ENCODE measurements at regions not wholly inside any gene's neighbourhood (a gene's known extent, or its start where the extent isn't known, plus 50 kb on each side); places are given as distances from the start of the nearest gene placed in this dataset.
A peak's percentile ranks its signal among the peaks of the same experiment; 100 is the strongest.

DNA sequence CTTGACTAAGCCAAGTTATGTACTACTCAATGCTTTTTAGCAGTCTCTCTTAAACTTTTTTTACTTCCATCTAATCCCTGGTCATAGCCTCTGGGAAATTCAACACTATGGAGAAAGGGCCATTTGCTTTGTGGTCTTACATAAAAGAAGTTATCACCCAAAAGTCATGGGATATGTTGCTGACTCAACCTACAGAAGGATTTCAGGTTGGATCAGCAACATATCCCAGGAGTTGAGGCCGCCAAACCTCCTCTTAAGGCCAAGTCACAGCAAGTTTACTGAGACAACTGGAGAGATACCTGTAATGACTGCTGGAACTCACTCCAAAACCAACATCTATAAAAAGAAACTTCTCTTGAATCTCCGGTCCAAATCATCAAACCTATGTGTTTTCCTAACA is 141.1 kb downstream of the IRS1 start:
- TF ChIP-seq, protein P1, sequence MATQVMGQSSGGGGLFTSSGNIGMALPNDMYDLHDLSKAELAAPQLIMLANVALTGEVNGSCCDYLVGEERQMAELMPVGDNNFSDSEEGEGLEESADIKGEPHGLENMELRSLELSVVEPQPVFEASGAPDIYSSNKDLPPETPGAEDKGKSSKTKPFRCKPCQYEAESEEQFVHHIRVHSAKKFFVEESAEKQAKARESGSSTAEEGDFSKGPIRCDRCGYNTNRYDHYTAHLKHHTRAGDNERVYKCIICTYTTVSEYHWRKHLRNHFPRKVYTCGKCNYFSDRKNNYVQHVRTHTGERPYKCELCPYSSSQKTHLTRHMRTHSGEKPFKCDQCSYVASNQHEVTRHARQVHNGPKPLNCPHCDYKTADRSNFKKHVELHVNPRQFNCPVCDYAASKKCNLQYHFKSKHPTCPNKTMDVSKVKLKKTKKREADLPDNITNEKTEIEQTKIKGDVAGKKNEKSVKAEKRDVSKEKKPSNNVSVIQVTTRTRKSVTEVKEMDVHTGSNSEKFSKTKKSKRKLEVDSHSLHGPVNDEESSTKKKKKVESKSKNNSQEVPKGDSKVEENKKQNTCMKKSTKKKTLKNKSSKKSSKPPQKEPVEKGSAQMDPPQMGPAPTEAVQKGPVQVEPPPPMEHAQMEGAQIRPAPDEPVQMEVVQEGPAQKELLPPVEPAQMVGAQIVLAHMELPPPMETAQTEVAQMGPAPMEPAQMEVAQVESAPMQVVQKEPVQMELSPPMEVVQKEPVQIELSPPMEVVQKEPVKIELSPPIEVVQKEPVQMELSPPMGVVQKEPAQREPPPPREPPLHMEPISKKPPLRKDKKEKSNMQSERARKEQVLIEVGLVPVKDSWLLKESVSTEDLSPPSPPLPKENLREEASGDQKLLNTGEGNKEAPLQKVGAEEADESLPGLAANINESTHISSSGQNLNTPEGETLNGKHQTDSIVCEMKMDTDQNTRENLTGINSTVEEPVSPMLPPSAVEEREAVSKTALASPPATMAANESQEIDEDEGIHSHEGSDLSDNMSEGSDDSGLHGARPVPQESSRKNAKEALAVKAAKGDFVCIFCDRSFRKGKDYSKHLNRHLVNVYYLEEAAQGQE (IDR thresholded peaks at IDR 0.05; ENCODE audit: insufficient read depth in 1 of 2, low read depth in 2 of 2, low read length in 1 of 2), result no peak
- TF ChIP-seq SIN3A (IDR thresholded peaks at IDR 0.05; ENCODE audit: borderline replicate concordance, insufficient read depth, low read depth, low read length) (no peak), POLR2AphosphoS5 (IDR thresholded peaks at IDR 0.05; ENCODE audit: low read depth, low read length) (no peak), CTCF (IDR thresholded peaks at IDR 0.05) (no peak), TCF7L2 (IDR thresholded peaks at IDR 0.05; ENCODE audit: low read depth, low read length) (no peak)
- ChIA-PET CTCF (no interaction called here), POLR2A (no interaction called here)
- Histone ChIP-seq H3K4me1 (ENCODE audit: control insufficient read depth, insufficient read depth, low read length) (peaks cover 10% of the 10 kb centered on the region; the same call in 1 of the 2 replicates), H3K27ac (ENCODE audit: low read length) (peak overlapping the region; percentile 24; the same call in 1 of the 2 replicates), H3K27me3 (ENCODE audit: control insufficient read depth, insufficient read depth, low read length) (no peaks in the 10 kb centered on the region), H3K36me3 (ENCODE audit: control insufficient read depth, insufficient read depth, low read length) (no peaks in the 10 kb centered on the region), H3K9me3 (ENCODE audit: control insufficient read depth, insufficient read depth, low read depth, low read length) (no peaks in the 10 kb centered on the region), H3K4me3 (ENCODE audit: low read depth in 2 of 2, low read length in 2 of 2) (no peak overlapping the region)
- BruUV-seq (replicated peaks), result no TSS peak
- intact Hi-C loops (cut with micrococcal nuclease; ENCODE audit: unreplicated experiment), result no loop called here
- in situ Hi-C loops (cut with HindIII; ENCODE audit: low pct_unique_long_range_greater_than_20kb, low sequenced_read_pairs), result no loop called here
- ATAC-seq, result no peak
- no peak for DNase-seq (ENCODE audit: low read depth, low spot score)

GRCh38 chr2:226657340-226658053 is 142.1 kb downstream of the IRS1 start:
- Histone ChIP-seq H3K4me3 (ENCODE audit: low read depth in 2 of 2, low read length in 2 of 2) (no peak overlapping the region), H3K27ac (ENCODE audit: low read length) (no peak overlapping the region), H3K9me3 (ENCODE audit: control insufficient read depth, insufficient read depth, low read depth, low read length) (no peaks in the 10 kb centered on the region), H3K4me1 (ENCODE audit: control insufficient read depth, insufficient read depth, low read length) (peaks cover 12% of the 10 kb centered on the region; the same call in 1 of the 2 replicates), H3K36me3 (ENCODE audit: control insufficient read depth, insufficient read depth, low read length) (no peaks in the 10 kb centered on the region), H3K27me3 (ENCODE audit: control insufficient read depth, insufficient read depth, low read length) (no peaks in the 10 kb centered on the region)
- POLR2A ChIA-PET, result no interaction called here
- intact Hi-C loops (cut with micrococcal nuclease; ENCODE audit: unreplicated experiment) (no loop called here), in situ Hi-C loops (cut with HindIII; ENCODE audit: low pct_unique_long_range_greater_than_20kb, low sequenced_read_pairs) (no loop called here)
- DNase-seq (ENCODE audit: low read depth, low spot score) (no peak), ATAC-seq (no peak)
- BruUV-seq (replicated peaks), result no TSS peak
- CTCF ChIA-PET, result interaction anchor here (0.6 kb wide), 1 partner anchor 72 kb away, joined by 3 read pairs; no protein-coding TSS in a partner anchor
- TF ChIP-seq TCF7L2 (IDR thresholded peaks at IDR 0.05; ENCODE audit: low read depth, low read length) (no peak), POLR2AphosphoS5 (IDR thresholded peaks at IDR 0.05; ENCODE audit: low read depth, low read length) (no peak), SIN3A (IDR thresholded peaks at IDR 0.05; ENCODE audit: borderline replicate concordance, insufficient read depth, low read depth, low read length) (no peak), CTCF (IDR thresholded peaks at IDR 0.05) (no peak)
- TF ChIP-seq, protein P1 (IDR thresholded peaks at IDR 0.05; ENCODE audit: insufficient read depth in 1 of 2, low read depth in 2 of 2, low read length in 1 of 2), result no peak

Measured in Panc1 (cell line).